ENCODE measurements at regions not wholly inside any gene's neighbourhood (a gene's known extent, or its start where the extent isn't known, plus 50 kb on each side); places are given as distances from the start of the nearest gene placed in this dataset.

GRCh38 chr4:108398316-108398715 lies 222.1 kb upstream of the RPL34 start:
- no peak for DNase-seq

GRCh38 chr4:108397850-108398249 lies 222.5 kb upstream of the RPL34 start:
- no peak for DNase-seq

GRCh38 chr4:108396900-108397497 lies 223.4 kb upstream of the RPL34 start:
- DNase-seq = no peak

GRCh38 chr4:108395786-108396185 lies 224.6 kb upstream of the RPL34 start:
- no peak for DNase-seq

- no peak for DNase-seq
Observed at GRCh38 chr4:108393890-108394472, 225.2 kb upstream of the LEF1 start.

GRCh38 chr4:108391701-108392455 lies 223.1 kb upstream of the LEF1 start:
- DNase-seq = no peak

- DNase-seq = no peak
Observed at GRCh38 chr4:108385076-108385475, 216.3 kb upstream of the LEF1 start.

GRCh38 chr4:108384544-108384943 lies 215.8 kb upstream of the LEF1 start:
- DNase-seq = no peak

GRCh38 chr4:108383157-108383556 lies 214.4 kb upstream of the LEF1 start:
- no peak for DNase-seq

GRCh38 chr4:108382751-108383150 lies 214.0 kb upstream of the LEF1 start:
- DNase-seq = no peak

GRCh38 chr4:108378164-108378563 lies 209.4 kb upstream of the LEF1 start:
- DNase-seq = no peak

- no peak for DNase-seq
Observed at GRCh38 chr4:108377021-108377420, 208.3 kb upstream of the LEF1 start.

- no peak for DNase-seq
Observed at GRCh38 chr4:108375434-108375833, 206.7 kb upstream of the LEF1 start.

GRCh38 chr4:108372681-108373080 lies 203.9 kb upstream of the LEF1 start:
- no peak for DNase-seq

GRCh38 chr4:108371282-108371681 lies 202.6 kb upstream of the LEF1 start:
- DNase-seq = no peak

- no peak for DNase-seq
Observed at GRCh38 chr4:108370291-108371141, 201.8 kb upstream of the LEF1 start.

- no peak for DNase-seq
Observed at GRCh38 chr4:108369035-108369655, 200.4 kb upstream of the LEF1 start.

GRCh38 chr4:108367751-108368150 lies 199.0 kb upstream of the LEF1 start:
- no peak for DNase-seq

- DNase-seq = no peak
Observed at GRCh38 chr4:108366716-108367115, 198.0 kb upstream of the LEF1 start.

GRCh38 chr4:108365551-108365950 lies 196.8 kb upstream of the LEF1 start:
- DNase-seq = no peak

GRCh38 chr4:108361886-108362285 lies 193.2 kb upstream of the LEF1 start:
- DNase-seq = no peak

GRCh38 chr4:108361446-108361820 lies 192.7 kb upstream of the LEF1 start:
- DNase-seq = no peak

Data from bone marrow (tissue), 2 donors.